ENCODE measurements at regions not wholly inside any gene's neighbourhood (a gene's known extent, or its start where the extent isn't known, plus 50 kb on each side); places are given as distances from the start of the nearest gene placed in this dataset.

DNA sequence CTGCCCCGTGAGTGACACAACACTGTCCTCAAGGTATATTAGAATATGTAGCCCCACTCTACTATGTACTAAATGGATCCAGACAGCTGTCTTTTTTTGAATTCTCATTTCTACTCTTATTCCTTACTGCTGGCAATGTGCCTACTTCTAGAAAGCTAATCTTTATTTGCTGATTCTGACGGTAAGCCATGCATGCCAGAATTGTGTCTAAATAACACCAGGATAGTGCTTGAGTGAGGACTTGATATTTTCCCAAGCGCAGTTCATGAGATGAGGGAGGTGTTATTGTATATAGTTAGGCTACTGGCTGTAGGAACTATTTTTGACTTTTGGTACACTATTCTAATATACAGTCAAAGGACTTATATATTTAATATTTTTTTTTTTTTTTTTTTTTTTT, 316.2 kb upstream of the NAV3 start:
- H3K4me3 ChIP-seq: no peak overlapping the region
- no peaks in the 10 kb centered on the region for H3K4me1 ChIP-seq
- no peaks in the 10 kb centered on the region for H3K36me3 ChIP-seq
- no peaks in the 10 kb centered on the region for H3K9me3 ChIP-seq
- H3K27me3 ChIP-seq: no peaks in the 10 kb centered on the region
- WGBS, 2 donors: 59 to 69% methylated on average over 3 of the region's 3 CpGs
- no peak for DNase-seq
- no peak for ATAC-seq (ENCODE audit: low FRiP score in 2 of 2)
- no peak overlapping the region for H3K27ac ChIP-seq
- TF ChIP-seq EP300 (IDR thresholded peaks at IDR 0.05) (no peak), POLR2AphosphoS5 (IDR thresholded peaks at IDR 0.05) (no peak), POLR2A (IDR thresholded peaks at IDR 0.05) (no peak)
- TF ChIP-seq, protein P1, sequence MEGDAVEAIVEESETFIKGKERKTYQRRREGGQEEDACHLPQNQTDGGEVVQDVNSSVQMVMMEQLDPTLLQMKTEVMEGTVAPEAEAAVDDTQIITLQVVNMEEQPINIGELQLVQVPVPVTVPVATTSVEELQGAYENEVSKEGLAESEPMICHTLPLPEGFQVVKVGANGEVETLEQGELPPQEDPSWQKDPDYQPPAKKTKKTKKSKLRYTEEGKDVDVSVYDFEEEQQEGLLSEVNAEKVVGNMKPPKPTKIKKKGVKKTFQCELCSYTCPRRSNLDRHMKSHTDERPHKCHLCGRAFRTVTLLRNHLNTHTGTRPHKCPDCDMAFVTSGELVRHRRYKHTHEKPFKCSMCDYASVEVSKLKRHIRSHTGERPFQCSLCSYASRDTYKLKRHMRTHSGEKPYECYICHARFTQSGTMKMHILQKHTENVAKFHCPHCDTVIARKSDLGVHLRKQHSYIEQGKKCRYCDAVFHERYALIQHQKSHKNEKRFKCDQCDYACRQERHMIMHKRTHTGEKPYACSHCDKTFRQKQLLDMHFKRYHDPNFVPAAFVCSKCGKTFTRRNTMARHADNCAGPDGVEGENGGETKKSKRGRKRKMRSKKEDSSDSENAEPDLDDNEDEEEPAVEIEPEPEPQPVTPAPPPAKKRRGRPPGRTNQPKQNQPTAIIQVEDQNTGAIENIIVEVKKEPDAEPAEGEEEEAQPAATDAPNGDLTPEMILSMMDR (IDR thresholded peaks at IDR 0.05): no peak

DNA sequence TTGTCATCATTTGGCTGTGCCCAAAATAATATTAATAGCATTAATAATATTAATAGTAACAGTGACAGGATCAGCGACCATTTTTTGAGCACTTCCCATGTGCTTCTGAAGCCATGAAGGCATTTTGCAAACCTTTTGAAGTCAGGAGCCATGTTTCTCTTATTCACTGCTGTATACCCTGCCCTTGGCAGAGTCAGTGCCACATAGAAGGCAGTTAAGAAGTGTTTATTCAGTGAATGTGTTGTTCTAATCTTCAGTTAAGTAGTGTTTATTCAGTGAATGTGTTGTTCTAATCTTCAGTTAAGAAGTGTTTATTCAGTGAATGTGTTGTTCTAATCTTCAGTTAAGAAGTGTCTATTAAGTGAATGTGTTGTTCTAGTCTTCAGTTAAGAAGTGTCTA, 319.7 kb upstream of the NAV3 start:
- ATAC-seq (ENCODE audit: low FRiP score in 2 of 2) (no peak), DNase-seq (no peak)
- no peaks in the 10 kb centered on the region for H3K4me1 ChIP-seq
- TF ChIP-seq, protein P1 (IDR thresholded peaks at IDR 0.05): no peak
- no peak for TF ChIP-seq POLR2AphosphoS5 (IDR thresholded peaks at IDR 0.05)
- TF ChIP-seq EP300 (IDR thresholded peaks at IDR 0.05): no peak
- TF ChIP-seq POLR2A (IDR thresholded peaks at IDR 0.05): no peak
- H3K36me3 ChIP-seq: no peaks in the 10 kb centered on the region
- H3K27ac ChIP-seq: no peak overlapping the region
- WGBS, 2 donors: 55 to 62% methylated on average over 1 of the region's 1 CpG
- H3K4me3 ChIP-seq: no peak overlapping the region
- no peaks in the 10 kb centered on the region for H3K9me3 ChIP-seq
- no peaks in the 10 kb centered on the region for H3K27me3 ChIP-seq

DNA sequence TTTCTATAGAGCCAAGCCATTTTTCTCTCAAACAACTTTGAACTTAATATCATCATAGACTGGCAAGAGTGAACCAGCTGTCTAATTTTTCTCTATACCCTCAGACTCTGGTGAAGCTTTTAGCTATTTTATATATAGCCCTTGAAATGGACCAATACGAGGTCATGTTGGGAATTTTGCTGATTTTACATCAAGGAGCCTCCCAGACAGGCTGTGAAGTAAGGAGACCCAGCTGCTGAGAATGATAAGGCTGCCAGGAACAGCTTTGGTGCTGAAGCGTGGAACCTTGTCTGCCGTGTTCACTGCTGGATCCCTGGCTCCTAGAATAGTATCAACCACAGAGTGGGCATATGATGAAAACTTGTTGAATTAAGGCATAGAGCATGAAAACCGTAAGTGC, 326.2 kb upstream of the NAV3 start:
- TF ChIP-seq EP300 (IDR thresholded peaks at IDR 0.05) (no peak), POLR2A (IDR thresholded peaks at IDR 0.05) (no peak), POLR2AphosphoS5 (IDR thresholded peaks at IDR 0.05) (no peak)
- TF ChIP-seq, protein P1 (IDR thresholded peaks at IDR 0.05): no peak
- H3K4me1 ChIP-seq: no peaks in the 10 kb centered on the region
- no peaks in the 10 kb centered on the region for H3K36me3 ChIP-seq
- no peak overlapping the region for H3K27ac ChIP-seq
- H3K9me3 ChIP-seq: no peaks in the 10 kb centered on the region
- no peak for DNase-seq
- 72 to 76% methylated on average over 4 of the region's 4 CpGs for WGBS, 2 donors
- H3K27me3 ChIP-seq: no peaks in the 10 kb centered on the region
- H3K4me3 ChIP-seq: no peak overlapping the region
- no peak for ATAC-seq (ENCODE audit: low FRiP score in 2 of 2)

DNA sequence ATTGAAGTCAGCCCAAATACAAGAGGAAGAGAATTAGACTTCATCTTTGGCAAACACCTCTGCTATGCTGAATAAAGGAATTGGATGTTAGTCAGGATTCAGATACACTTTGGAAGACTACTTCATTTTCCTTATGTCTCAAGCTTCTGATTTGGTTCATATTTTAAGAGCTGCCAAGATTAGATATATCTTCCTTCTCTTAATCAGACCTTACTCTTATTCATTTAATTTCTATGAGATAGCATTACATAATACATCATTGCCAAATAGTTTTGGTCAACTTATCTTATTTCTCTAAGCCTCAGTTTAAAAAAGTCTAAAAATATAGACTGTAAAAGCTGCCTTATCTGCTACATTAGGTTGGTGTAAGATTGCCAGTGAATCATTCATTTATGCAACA, 330.6 kb upstream of the NAV3 start:
- no peak for TF ChIP-seq POLR2AphosphoS5 (IDR thresholded peaks at IDR 0.05)
- no peak for TF ChIP-seq POLR2A (IDR thresholded peaks at IDR 0.05)
- TF ChIP-seq, protein P1 (IDR thresholded peaks at IDR 0.05): no peak
- no peak for TF ChIP-seq EP300 (IDR thresholded peaks at IDR 0.05)
- DNase-seq (no peak), ATAC-seq (ENCODE audit: low FRiP score in 2 of 2) (no peak)
- Histone ChIP-seq H3K27me3 (no peaks in the 10 kb centered on the region), H3K4me1 (no peaks in the 10 kb centered on the region), H3K4me3 (no peak overlapping the region), H3K9me3 (no peaks in the 10 kb centered on the region), H3K27ac (no peak overlapping the region), H3K36me3 (no peaks in the 10 kb centered on the region)

DNA sequence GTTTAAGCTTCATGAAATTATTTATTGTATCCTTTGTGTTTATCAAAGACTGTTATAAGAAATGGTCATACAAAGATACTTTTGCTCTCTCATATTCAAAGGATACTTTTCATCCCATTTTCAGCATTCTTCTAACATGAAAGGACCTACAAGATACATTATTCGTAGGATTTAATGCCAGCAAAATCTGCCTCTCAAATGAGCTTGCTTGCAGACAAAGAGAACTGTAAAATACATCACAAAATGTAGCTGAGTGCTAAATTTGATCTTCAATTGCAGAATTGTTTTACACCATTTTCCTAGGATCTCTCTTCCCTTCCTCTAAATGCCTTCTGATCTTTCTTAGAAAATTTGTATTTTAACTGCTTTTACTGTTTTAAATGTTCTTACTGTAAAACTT, 333.0 kb upstream of the NAV3 start:
- TF ChIP-seq, protein P1 (IDR thresholded peaks at IDR 0.05): no peak
- no peak for TF ChIP-seq POLR2AphosphoS5 (IDR thresholded peaks at IDR 0.05)
- no peak for TF ChIP-seq POLR2A (IDR thresholded peaks at IDR 0.05)
- no peak for TF ChIP-seq EP300 (IDR thresholded peaks at IDR 0.05)
- 75 to 82% methylated on average over 1 of the region's 1 CpG for WGBS, 2 donors
- no peak for ATAC-seq (ENCODE audit: low FRiP score in 2 of 2)

More for the DNA sequence above, 333.0 kb upstream of the NAV3 start:
- Histone ChIP-seq H3K4me1 (no peaks in the 10 kb centered on the region), H3K4me3 (no peak overlapping the region), H3K27ac (no peak overlapping the region), H3K36me3 (no peaks in the 10 kb centered on the region), H3K27me3 (no peaks in the 10 kb centered on the region), H3K9me3 (no peaks in the 10 kb centered on the region)
- DNase-seq: no peak
